GM06990 (cell line): ENCODE measurements at regions not wholly inside any gene's neighbourhood (a gene's known extent, or its start where the extent isn't known, plus 50 kb on each side); places are given as distances from the start of the nearest gene placed in this dataset.

Experiments used
- DNase-seq: peaks from one replicate; pipeline ENCODE4 v3.0.0-alpha.2; 2011; ENCODE audit not compliant: insufficient read length; ENCODE audit errors: extremely low read depth
- H3K27me3 ChIP-seq: replicated peaks from 2 replicates; pipeline ENCODE4 v1.6.0; 2011; ENCODE audit warnings: low read length; ENCODE audit not compliant: control insufficient read depth, insufficient read depth
- H3K36me3 ChIP-seq: 2 replicates; pipeline ENCODE4 v1.5.1; 2011; ENCODE audit warnings: low read length; ENCODE audit not compliant: control insufficient read depth, insufficient read depth
- H3K4me3 ChIP-seq: replicated peaks from 2 replicates; pipeline ENCODE4 v1.5.1; 2011; ENCODE audit warnings: low read depth, mild to moderate bottlenecking, control low read depth, low read length
- TF ChIP-seq, protein P1 (sequence below): IDR thresholded peaks from 2 replicates; pipeline ENCODE4 v1.5.1; 2011; ENCODE audit warnings: low read length, control low read depth, mild to moderate bottlenecking, inconsistent platforms; ENCODE audit not compliant: insufficient read depth, poor library complexity, severe bottlenecking

DNA sequence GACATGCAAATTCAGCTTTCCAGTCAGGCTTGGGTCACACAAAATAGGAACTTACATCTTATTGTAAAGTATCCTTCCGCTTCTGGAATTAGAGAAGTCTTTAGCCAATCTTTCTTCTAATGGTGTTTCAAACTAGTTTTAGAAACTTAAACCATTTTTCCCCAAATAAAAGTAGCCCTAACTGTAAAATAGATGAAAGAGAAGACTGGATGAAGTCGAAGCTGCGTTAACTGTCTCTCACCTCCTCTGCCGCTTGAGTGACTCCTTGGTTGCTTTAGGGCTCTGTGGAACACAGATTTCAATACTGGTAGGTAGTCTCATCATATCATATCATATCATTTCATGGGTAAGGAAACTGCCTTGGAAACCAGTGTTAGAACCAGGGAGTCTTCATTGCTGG lies 498.4 kb downstream of the XIRP2 start:
- no peak overlapping the region for H3K4me3 ChIP-seq
- no peak for DNase-seq
- no peaks in the 10 kb centered on the region for H3K27me3 ChIP-seq
- H3K36me3 ChIP-seq: no peaks in the 10 kb centered on the region
- TF ChIP-seq, protein P1, sequence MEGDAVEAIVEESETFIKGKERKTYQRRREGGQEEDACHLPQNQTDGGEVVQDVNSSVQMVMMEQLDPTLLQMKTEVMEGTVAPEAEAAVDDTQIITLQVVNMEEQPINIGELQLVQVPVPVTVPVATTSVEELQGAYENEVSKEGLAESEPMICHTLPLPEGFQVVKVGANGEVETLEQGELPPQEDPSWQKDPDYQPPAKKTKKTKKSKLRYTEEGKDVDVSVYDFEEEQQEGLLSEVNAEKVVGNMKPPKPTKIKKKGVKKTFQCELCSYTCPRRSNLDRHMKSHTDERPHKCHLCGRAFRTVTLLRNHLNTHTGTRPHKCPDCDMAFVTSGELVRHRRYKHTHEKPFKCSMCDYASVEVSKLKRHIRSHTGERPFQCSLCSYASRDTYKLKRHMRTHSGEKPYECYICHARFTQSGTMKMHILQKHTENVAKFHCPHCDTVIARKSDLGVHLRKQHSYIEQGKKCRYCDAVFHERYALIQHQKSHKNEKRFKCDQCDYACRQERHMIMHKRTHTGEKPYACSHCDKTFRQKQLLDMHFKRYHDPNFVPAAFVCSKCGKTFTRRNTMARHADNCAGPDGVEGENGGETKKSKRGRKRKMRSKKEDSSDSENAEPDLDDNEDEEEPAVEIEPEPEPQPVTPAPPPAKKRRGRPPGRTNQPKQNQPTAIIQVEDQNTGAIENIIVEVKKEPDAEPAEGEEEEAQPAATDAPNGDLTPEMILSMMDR: no peak

DNA sequence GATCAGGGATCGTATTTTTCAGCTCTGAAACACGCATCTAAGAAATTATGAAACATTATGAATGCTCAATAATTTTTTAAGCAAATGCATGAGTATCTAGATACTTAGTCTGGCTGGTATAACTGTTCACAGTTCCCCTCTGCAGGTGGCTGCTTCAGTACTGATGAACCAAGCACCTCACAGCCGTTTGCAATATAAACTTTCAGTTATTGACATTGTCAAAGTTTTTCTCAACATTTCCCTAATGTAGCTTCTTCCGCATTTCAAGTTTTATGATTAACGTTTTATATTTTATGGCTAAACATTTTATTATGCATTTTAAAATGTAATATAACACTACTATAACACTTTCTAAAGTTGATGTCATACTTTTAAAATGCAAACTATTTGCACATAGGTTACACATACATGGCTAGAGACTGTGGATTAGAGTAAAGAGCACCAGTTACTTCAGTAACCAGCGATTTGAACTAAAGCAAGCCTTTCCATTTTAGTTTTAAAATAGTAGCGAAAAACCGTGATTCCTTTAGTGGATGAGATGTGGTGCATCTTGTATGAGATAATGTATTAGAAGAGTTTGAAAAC lies 495.4 kb downstream of the XIRP2 start:
- DNase-seq: no peak
- TF ChIP-seq, protein P1: no peak
- H3K27me3 ChIP-seq: no peaks in the 10 kb centered on the region
- H3K36me3 ChIP-seq: no peaks in the 10 kb centered on the region
- no peak overlapping the region for H3K4me3 ChIP-seq

DNA sequence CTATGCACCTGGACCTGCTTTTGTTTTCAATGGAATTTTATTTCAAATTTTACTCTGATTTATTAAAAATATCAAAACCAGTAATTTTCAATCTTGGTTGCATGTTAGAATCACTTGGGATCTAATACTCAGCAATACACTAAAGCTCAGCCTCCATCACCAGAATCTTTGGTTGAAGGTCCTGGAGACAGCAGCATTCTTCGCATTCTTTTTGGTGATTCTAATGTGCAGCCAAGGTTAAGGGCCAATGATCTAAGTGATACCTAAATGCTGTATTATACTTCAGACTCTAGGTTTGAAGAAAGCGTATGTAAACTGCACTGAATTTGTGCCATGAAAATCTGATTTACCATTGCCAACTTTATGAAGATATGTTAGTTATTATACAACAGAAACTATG lies 493.1 kb downstream of the XIRP2 start:
- no peak for DNase-seq
- H3K4me3 ChIP-seq: no peak overlapping the region
- TF ChIP-seq, protein P1: no peak

DNA sequence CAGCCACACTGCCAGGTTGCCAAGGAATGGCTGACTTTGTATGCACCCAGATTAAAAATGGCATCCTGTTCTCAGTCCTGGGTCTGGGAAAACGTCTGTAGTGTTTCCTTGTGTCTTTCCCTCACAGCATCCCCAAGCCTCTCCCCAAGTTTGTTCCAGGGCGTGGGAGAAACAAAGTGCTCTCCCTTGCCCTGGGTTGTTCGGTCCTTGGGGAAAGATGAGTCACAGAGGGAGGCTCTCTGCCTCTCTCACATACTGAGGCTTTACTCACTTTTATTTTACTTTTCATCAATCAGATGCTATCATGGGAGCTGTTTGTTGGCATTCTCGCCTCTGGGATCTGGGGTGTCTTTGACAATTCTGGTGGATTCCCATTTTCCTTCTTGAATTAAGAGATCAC lies 492.3 kb downstream of the XIRP2 start:
- H3K4me3 ChIP-seq: no peak overlapping the region
- no peaks in the 10 kb centered on the region for H3K36me3 ChIP-seq
- TF ChIP-seq, protein P1: no peak
- no peaks in the 10 kb centered on the region for H3K27me3 ChIP-seq
- no peak for DNase-seq

More for the DNA sequence above, 493.1 kb downstream of the XIRP2 start:
- no peaks in the 10 kb centered on the region for H3K36me3 ChIP-seq
- H3K27me3 ChIP-seq: no peaks in the 10 kb centered on the region

DNA sequence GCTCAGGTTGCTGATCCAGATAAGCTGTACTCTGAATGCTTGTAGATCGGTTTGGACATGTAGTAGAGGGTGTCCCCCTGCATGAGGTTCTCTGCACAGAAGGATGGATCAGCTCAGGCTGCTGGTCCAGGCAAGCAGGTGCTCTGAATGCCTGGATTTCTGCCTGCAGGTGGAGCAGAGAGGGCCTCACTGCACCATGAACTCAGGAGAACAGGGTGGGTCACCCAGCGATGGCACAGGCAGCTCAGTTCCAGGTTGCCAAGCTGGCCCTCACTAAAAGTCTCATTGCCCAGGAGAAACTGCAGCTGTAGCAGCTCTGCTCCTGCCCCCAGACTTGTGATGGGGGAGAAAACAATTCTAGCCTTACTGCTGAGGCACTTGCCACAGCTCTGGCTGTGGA lies 491.8 kb downstream of the XIRP2 start:
- TF ChIP-seq, protein P1: no peak
- no peak overlapping the region for H3K4me3 ChIP-seq
- no peaks in the 10 kb centered on the region for H3K27me3 ChIP-seq
- no peak for DNase-seq
- H3K36me3 ChIP-seq: no peaks in the 10 kb centered on the region

DNA sequence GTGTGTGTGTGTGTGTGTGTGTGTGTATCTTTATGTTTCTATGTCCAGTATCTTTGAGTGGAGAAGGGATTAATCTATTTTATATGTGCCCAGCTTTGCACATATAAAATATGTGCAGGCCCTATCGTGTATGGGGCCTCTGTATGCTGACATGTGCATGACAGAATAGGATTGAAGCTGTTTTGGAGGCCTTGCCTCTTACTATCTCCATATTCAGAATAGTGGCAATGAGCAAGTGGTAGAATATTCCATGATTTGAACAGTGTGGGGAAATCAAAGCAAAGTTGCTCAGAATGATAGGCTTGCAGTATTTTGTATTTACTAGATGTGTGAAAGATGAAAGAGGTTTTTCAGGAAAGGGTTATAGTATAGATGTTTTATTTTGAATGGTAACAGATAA lies 480.8 kb downstream of the XIRP2 start:
- Histone ChIP-seq H3K36me3 (no peaks in the 10 kb centered on the region), H3K4me3 (no peak overlapping the region), H3K27me3 (no peaks in the 10 kb centered on the region)
- no peak for DNase-seq
- TF ChIP-seq, protein P1: no peak
